Right lobe of liver (tissue), 4 donors: ENCODE measurements at regions not wholly inside any gene's neighbourhood (a gene's known extent, or its start where the extent isn't known, plus 50 kb on each side); places are given as distances from the start of the nearest gene placed in this dataset.

ENCODE experiments used
- POLR2A ChIP-seq: fragments of 450-650 bp; IDR thresholded peaks from one replicate; pipeline ENCODE4 v1.6.1; 2017; ENCODE audit warnings: antibody characterized with exemption, mild to moderate bottlenecking
- TF ChIP-seq, protein P1 (sequence below), 4 donors: fragments of 200-600 bp in 3 of 4; fragments of 450-650 bp in 1 of 4; IDR thresholded peaks; one replicate each; pipeline versions ENCODE4 v1.5.1 to v1.8.0; 2016 to 2022; ENCODE audit warnings: antibody characterized with exemption in 4 of 4, mild to moderate bottlenecking in 2 of 4
- donor health status: DM: no; HTN: no; CAD: no.
- donor health status: DM: no; HTN: no; CAD: no.
- donor health status: DM: no; HTN: yes; CAD: no.

DNA sequence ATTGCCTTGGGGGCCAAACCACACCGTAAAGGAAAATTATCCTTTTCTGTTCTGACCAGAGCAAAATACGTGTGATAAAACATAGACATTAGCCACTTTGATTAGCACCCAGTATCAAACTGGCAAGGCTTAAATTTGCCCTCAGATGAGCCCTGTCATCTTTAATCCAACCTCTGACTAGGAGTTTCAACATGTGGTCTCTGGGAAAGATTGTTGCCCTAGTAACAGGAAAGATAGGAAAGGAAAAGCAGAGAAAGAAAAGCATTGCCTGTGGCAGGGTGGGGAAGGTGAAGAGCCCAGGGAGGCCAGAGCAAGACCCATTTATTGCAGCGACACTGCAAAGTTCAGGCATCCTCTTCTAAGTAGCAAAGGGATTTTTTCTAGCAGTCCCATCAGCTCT lies 181.5 kb upstream of the SCN7A start:
- TF ChIP-seq, protein P1, sequence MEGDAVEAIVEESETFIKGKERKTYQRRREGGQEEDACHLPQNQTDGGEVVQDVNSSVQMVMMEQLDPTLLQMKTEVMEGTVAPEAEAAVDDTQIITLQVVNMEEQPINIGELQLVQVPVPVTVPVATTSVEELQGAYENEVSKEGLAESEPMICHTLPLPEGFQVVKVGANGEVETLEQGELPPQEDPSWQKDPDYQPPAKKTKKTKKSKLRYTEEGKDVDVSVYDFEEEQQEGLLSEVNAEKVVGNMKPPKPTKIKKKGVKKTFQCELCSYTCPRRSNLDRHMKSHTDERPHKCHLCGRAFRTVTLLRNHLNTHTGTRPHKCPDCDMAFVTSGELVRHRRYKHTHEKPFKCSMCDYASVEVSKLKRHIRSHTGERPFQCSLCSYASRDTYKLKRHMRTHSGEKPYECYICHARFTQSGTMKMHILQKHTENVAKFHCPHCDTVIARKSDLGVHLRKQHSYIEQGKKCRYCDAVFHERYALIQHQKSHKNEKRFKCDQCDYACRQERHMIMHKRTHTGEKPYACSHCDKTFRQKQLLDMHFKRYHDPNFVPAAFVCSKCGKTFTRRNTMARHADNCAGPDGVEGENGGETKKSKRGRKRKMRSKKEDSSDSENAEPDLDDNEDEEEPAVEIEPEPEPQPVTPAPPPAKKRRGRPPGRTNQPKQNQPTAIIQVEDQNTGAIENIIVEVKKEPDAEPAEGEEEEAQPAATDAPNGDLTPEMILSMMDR (IDR thresholded peaks at IDR 0.05) = no peak
- no peak for TF ChIP-seq POLR2A
